ENCODE measurements at regions not wholly inside any gene's neighbourhood (a gene's known extent, or its start where the extent isn't known, plus 50 kb on each side); places are given as distances from the start of the nearest gene placed in this dataset.
A peak's percentile ranks its signal among the peaks of the same experiment; 100 is the strongest.
"Not testable (repeated sequence)": the region's sequence is repeated elsewhere in the genome, so short reads cannot be mapped to it uniquely, and the experiment has no call there.

DNA sequence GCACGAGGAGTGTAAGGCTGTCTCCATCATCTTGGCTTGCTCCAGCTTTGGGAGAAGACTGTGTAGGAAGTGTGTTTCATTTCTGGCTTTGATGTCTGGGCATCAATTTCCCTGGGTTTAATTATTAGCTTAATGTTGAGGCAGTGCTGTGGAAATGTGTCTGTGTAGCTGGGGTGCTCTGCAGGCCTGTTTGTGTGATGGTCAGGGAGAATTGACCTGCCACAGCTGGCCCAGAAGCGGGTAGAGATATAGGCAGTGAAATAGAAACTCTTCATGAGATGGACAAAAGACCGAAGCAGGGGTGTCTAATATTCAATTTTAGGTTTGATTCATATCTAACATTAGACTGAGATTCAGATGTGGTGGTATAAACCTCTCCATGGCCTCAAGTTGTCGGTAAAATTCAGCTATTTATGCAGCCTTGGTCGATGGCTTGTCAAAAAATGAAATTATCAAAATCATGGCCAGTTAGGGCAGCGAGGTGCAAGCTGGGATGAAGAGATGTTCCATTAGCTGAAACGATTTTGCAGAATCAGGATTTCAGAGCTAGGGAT, 95.3 kb upstream of the SNX9 start:
- no peak for DNase-seq (ENCODE audit: low read depth in 2 of 2)

DNA sequence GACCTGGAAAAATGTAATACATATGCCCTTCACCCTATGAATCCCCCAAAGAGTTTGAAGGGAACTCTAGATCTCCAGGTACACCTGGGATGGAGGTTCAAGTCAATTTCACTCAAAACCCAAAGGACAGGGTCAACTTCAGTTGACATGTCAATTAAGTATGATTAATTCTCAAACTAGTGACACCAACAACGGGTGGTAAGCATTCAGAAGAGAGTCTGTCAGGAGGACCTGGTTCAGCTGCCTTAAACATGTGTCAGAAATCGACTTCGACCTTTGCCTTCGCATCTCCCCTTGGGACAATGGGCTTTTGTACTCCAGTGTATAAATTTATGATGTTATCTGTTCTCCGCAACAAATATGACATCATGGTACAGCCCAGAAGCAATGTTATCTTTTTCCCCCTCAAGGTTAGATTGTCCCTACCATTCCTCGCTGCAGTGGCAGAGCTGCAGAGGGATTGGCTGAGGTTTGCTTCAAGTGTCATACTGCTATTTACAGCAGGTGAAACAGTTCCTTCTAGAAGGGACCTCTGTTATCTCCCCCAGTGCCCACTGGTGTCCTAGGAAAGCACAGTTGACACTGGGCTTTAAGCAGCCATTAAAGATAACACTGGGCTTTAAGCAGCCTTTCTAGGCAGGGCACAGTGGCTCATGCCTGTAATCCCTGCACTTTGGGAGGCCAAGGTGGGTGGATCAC, 94.7 kb upstream of the SNX9 start:
- DNase-seq (ENCODE audit: low read depth in 2 of 2): no peak

DNA sequence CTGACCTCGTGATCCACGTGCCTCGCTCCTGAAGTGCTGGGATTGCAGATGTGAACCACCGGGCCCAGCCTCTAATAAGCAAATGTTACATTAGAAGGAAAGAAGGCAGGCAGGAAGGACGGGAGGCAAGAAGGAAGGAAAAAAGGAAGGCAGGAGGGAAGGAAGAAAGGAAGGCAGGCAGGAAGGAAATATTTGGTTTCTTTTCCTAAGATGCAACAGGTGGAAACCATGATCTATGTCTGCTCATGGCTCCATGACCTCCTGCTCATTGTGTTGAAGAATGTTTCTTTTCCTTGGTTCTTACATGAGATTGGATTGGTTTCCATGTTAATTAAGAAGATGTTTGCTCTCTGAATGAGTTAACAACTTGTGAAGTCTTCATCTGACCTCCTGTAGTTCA, 91.8 kb upstream of the SNX9 start:
- DNase-seq (ENCODE audit: low read depth in 2 of 2): no peak

DNA sequence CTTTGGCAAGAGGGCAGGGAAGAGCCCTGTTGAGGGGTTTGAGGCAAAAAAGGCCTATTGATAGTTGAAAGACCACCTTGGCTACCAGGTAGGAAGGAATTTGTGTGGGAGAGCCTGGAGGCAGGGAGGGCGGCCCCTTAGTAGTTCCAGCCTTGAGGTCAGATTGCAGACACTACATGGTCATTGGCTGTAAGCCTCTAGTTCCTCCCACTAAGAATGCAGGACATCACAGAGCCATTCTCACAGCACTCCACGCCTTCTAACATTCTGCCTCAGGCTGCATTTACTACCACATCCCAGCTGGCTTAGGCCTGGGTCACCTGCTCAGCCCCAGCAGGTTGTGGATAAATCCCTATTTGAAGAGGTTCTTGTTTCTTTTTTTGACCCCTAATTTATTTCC, 91.0 kb upstream of the SNX9 start:
- DNase-seq (ENCODE audit: low read depth in 2 of 2): no peak

DNA sequence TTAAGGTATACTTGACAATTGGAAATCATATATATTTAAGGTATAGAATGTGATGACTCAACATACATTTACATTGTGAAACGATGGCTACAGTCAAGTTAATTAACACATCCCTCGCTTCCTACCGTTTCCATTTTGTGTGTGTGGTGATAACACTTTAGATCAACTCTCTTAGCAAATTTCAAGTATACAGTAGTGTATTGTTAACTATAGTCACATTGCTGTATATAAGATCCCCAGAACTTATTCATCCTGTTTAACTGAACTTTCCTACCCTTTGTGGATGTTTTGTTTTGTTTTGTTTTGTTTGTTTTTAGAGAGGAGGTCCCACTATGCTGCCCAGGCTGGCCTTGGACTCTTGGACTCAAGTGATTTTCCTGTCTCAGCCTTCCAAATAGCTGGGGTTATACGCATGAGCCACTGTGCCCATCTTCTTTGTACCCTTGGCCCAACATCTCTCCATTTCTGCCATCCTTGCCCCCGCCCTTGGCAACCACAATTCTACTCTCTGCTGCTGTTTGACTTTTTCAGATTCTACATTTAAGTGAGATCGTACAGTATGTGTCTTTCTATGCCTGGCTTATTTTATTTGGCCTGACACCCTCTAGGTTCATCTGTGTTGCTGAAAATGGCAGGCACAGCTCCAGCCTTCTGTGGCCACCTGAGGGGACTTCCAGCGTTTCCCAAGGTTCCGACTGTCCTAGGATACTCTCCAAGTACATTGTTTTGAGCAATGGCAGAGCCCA, 90.5 kb upstream of the SNX9 start:
- no peak for DNase-seq (ENCODE audit: low read depth in 2 of 2)

DNA sequence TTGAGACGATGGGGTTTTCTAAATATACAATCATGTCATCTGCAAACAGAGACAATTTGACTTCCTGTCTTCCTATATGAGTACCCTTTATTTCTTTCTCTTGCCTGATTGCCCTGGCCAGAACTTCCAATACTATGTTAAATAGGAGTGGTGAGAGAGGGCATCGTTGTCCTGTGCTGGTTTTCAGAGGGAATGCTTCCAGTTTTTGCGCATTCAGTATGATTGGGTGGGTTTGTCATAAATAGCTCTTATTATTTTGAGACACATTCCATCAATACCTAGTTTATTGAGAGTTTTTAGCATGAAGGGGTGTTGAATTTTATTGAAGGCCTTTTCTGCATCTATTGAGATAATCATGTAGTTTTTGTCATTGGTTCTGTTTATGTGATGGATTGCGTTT, 86.5 kb upstream of the SNX9 start:
- not testable (repeated sequence) for DNase-seq (ENCODE audit: low read depth in 2 of 2)

DNA sequence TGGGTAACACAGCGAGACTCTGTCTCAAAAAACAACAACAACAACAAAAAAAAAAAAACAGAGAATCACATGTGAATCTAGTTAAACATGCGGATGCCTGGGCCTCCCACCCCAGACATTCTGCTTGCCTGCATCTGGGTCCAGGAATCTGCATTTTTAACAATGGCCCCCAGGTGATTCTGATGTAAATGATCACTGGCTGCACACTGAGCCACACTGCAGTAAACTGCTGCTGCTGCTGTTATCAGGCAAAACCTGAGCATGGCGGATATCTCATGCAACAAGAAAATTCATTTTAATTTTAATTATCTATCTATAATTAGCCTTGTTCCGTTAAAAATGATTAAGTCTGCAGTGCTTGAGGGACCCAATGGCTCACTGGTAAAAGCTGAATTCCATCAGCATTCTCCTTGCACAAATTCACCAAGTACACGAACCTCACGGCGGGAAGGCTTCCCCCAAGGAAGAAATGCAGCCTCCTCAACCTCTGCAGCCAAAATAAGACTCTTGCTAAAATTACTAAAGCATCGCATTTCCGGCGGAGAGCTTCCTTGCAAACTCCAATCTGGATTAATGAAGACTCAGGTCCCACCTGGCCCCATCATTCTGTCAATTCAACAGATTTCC, 81.6 kb upstream of the SNX9 start:
- DNase-seq (ENCODE audit: low read depth in 2 of 2): no peak

DNA sequence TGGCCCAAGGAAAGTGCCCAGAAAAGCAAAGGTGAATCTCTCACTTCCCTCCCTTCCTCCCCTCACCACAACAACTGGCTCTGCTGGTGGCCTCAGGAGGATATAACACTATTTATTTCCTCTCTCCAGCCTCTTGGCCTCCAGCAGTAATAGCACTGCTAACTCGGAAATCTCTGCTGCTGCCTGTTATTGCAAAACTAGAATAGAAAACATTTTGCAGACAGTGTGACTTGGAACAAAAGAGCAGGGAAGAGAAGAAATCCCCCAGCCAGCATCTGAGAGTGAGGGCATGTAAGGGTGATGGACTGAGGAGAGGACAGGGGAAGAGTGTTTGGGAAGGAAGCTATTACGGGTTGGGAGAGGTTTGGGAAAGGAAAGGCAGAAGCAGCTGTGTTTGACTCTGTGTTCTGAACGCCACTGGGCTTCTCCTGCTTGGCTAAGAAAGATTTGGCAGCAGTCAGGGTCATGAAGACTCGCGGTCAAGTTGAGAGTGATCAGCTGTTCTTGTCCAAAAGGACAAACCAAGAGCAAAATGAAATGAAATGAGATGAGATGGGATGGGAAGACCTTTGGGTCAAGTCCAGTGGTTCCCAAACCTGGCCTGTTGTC, 81.0 kb upstream of the SNX9 start:
- no peak for DNase-seq (ENCODE audit: low read depth in 2 of 2)

DNA sequence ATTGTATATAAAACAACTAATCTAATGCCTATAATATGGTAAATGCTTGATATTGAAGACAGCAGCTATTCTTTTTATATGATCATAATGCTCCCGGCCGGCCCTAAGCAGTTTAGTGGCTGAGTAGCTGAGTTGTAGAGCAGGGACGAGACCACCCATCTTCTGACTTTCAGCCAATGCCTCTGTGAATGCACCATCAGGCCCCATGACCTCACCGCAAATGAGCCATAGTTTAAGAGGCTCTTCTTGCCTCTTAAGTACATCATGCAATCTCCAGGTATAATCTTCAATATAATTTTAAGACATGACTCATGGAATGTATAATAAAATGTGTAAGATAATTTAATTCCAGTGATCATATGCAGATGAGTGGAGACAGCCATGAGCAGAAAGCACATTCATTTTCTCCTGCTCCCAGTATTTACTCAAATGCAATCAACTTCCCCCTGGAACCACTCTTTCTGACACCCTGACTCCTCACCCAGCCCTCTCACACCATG, 78.9 kb upstream of the SNX9 start:
- no peak for DNase-seq (ENCODE audit: low read depth in 2 of 2)

DNA sequence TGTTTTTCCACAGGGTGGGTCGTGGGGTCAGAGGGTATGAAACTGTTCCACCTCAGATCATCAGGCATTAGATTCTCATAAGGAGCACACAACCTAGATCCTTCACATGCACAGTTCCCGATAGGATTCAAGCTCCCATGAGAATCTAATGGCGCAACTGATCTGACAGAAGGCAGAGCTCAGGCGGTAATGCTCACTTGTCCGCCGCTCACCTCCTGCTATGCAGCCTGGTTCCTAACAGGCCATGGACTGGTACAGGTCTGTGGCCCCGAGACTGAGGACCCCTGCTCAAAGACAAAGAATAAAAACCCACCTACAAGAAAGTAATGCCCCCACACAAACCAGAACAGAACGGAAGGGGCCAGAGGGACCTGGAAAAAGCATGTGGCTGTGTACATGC, 76.1 kb upstream of the SNX9 start:
- DNase-seq (ENCODE audit: low read depth in 2 of 2): no peak

DNA sequence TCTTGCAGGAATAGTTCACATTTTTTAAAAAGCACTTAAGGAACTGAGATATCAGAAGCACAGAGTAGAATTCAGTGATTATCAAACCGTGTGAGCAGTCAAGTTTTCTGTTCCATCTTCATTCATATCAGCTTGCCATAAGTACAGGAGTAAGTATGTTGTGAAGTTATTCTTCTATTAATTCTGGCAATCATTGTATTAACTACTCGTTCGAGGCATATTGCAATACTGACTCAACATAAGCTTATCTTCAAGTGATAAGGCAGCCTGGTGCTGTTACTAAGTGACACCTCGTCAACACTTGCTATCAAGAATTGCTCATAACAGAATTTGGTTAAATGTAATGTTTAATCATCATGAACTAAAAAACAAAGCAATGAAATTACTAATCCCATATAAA, 75.7 kb upstream of the SNX9 start:
- DNase-seq (ENCODE audit: low read depth in 2 of 2): no peak

DNA sequence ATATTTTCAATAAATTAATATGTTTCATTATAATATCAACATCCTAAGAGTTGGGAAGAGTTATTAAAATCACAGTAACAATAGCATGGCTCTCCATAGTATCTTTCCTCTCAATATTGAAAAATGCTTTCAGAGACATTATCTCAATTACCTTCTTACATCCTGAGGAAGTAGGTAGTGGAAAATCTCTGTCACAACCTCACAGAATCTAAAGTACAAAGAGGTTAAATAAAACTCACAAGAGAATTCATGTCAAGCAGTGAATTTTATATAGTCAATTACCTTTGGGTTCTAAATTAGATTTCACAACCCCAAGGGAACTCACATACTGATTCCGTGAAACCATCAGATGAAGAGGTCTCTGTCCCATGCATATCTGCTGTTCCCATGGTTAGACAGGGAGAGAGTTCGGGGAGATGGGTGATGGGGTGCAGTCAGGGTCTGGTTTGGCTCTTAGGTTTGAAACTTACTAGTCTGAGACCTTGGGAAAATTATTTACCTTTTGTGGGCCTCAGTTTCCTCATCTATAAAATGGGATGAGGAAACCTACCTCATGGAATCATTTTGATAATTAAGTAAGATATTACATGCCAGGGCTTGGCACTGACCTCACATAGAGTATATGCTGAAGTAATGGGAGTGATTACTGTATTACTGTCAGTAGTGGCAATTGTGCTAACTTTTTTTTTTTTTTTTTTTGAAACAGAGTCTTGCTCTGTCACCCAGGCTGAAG, 74.0 kb upstream of the SNX9 start:
- no peak for DNase-seq (ENCODE audit: low read depth in 2 of 2)

DNA sequence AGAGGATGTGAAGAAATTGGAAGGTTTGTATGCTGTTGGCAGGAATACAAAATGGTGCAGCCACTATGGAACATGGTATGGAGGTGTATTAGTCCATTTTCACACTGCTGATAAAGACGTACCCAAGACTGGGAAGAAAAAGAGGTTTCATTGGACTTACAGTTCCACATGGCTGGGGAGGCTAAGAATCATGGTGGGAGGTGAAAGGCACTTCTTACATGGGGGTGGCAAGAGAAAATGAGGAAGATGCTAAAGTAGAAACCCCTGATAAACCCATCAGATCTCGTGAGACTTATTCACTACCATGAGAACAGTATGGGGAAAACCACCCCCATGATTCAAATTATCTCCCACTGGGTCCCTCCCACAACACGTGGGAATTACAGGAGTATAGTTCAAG, 72.1 kb upstream of the SNX9 start:
- DNase-seq (ENCODE audit: low read depth in 2 of 2): not testable (repeated sequence)

DNA sequence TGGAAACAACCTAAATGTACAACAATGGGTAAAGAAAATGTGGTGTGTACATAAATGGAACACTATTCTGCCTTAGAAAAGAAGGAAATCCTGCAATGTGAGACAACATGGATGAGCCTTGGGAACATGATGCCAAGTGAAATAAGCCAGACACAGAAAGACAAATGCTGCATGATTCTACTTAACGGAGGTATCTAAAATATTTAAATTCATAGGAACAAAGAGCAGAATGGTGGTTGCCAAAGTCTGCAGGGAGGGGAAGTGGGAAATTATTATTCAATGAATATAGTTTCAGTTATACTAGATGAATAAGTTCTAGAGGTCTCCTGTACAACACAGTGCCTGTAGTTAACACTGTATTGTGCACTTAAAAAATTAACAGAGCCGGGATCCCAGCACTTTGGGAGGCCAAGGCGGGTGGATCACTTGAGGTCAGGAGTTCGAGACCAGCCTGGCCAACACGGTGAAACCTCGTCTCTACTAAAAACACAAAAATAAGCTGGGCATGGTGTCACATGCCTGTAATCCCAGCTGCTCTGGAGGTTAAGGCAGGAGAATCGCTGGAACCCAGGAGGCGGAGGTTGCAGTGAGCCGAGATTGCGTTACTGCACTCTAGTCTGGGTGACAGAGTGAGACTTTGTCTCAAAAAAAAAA, 71.4 kb upstream of the SNX9 start:
- DNase-seq (ENCODE audit: low read depth in 2 of 2): no peak

DNA sequence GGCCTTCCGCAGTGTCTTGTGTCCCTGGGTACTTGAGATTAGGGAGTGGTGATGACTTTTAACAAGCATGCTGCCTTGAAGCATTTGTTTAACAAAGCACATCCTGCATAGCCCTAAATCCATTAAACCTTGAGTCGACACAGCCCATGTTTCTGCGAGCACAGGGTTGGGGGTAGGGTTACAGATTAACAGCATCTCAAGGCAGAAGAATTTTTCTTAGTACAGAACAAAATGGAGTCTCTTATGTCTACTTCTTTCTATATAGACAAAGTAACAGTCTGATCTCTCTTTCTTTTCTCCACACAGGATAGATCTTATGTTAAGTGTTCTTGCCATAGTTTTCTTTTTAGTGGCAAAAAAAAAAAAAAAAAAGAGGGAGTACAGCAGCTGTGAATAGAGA, 70.2 kb upstream of the SNX9 start:
- DNase-seq (ENCODE audit: low read depth in 2 of 2): not testable (repeated sequence)

DNA sequence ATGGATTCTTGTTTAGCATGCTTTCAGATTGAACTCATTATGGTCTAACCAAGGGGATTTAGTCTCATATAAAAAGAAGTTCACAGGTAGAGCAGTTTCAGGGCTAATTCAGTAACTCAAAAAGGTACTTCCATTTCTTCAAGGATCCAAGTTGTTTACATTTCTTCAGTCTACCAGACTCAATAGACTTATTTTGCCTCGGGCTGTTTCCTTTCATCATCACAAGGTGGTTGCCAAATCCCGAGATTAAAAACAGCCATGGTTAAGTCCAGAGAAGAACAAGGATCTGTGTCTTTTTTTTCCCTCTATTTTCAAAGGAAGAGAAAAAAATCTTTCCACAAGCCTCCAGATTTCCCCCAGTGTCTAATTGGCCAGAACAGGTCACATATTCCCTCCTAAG, 69.8 kb upstream of the SNX9 start:
- no peak for DNase-seq (ENCODE audit: low read depth in 2 of 2)

DNA sequence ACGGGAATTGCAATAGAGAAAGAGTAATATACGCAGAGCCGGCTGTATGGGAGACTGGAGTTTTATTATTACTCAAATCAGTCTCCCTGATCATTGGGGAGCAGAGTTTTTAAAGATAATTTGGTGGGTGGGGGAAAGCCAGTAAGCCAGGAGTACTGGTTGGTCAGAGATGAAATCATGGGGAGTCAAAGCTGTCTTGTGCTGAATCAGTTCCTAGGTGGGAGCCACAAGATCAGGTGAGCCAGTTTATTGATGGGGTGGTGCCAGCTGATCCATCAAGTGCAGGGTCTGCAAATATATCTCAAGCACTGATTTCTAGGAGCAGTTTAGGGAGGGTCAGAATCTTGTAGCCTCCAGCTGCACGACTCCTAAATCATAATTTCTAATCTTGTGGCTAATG, 69.2 kb upstream of the SNX9 start:
- DNase-seq (ENCODE audit: low read depth in 2 of 2): not testable (repeated sequence)

DNA sequence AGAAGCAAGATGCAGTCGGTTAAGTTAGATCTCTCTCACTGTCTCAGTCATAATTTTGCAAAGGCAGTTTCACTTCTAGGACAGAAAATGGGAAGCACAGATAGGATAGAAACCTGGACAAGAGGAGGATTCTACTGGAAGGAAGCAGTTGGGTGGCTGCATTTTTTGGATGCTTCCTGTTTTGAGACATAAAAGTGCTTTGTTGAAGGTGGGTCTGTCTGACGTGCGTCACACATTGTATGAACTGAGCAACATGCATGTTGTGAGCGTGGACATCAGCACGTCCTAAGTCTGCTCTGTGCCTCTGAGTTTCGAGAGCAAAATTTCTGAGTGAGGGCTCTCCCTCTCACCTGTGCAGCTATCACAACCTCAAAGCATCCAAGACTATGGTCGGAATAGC, 68.7 kb upstream of the SNX9 start:
- DNase-seq (ENCODE audit: low read depth in 2 of 2): no peak

DNA sequence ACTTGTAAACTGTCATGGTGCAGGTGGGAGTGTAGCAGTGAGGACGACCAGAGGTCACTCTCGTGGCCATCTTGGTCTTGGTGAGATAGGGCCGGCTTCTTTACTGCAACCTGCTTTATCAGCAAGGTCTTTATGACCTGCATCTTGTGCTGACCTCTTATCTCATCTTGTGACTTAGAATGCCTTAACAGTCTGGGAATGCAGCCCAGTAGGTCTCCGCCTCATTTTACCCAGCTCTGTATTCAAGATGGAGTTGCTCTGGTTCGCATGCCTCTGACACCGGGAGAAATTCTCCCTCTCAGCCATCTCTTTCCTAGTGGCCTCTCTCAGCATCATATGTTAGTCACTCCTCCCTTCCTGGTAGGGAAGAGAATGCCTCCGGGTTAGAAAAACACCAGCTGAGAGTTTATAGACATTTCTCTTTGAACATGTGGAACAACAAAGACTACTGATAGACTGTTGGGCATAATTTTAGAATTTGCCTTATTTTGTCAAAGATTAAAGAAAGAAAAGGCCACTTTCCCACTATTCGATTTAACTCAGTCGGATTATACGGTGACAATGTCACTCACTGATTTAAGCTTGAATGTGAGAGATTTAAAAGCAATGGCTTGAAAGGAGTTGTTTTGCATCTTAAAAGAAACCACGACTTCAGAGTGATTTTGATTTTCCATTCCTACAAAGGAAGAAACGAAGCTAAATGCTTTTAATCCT, 67.9 kb upstream of the SNX9 start:
- DNase-seq (ENCODE audit: low read depth in 2 of 2): no peak

DNA sequence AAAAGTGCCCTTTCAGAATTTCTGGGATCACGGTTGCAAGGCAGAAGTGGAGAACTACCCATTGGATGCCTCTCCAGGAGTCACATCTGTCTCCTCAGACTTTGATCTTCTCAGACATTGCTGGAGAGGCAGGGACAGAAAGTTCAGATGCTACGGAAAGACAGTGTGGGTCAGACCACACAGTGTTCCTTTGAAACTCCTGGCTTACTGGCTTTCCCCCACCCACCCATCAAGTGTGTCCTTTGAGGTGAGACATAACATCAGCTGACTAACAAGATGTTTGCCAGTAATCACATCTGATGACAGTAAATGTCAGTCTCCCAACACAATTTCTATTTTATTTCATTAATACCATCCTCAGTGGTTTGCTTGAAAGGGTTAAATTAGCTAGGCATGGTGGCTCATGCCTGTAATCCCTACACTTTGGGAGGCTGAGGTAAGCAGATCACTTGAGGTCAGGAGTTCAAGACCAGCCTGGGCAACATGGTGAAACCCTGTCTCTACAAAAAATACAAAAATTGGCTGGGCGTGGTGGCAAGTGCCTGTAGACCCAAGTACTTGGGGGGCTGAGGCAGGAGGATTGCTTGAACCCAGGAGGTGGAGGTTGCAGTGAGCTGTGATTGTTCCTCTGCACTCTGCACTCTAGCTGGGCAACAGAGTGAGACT, 67.2 kb upstream of the SNX9 start:
- DNase-seq (ENCODE audit: low read depth in 2 of 2): peak in 1 of 2 donors; percentile 67
